HEK293T (cell line): ENCODE measurements at regions not wholly inside any gene's neighbourhood (a gene's known extent, or its start where the extent isn't known, plus 50 kb on each side); places are given as distances from the start of the nearest gene placed in this dataset.
"Not testable (repeated sequence)": the region's sequence is repeated elsewhere in the genome, so short reads cannot be mapped to it uniquely, and the experiment has no call there.

Source experiments
- CTCF ChIA-PET: fragments of 350-600 bp; formaldehyde crosslinking; extraction: SDS; loops from one replicate; lab custom pipeline; 2021; ENCODE audit warnings: antibody characterized with exemption, inconsistent platforms; lab: Yijun Ruan, JAX
- POLR2A ChIA-PET: fragments of 350-600 bp; formaldehyde crosslinking; extraction: SDS; loops from one replicate; lab custom pipeline; 2020; ENCODE audit warnings: antibody characterized with exemption, inconsistent platforms; lab: Yijun Ruan, JAX
- DNase-seq: peaks from one replicate; pipeline ENCODE4 v3.0.0; 2012; ENCODE audit warnings: mixed read lengths; ENCODE audit errors: extremely low spot score
- ARNT ChIP-seq: fragments of 450-650 bp; IDR thresholded peaks from 2 replicates; pipeline ENCODE4 v1.6.1; 2017; ENCODE audit warnings: mild to moderate bottlenecking
- BHLHE40 ChIP-seq: fragments of 450-650 bp; IDR thresholded peaks from 2 replicates; pipeline ENCODE4 v1.6.1; 2016; ENCODE audit warnings: mild to moderate bottlenecking, moderate library complexity, borderline replicate concordance
- CTBP1 ChIP-seq: fragments of 450-650 bp; IDR thresholded peaks from 2 replicates; pipeline ENCODE4 v1.6.1; 2016; ENCODE audit warnings: borderline replicate concordance
- ELF4 ChIP-seq: fragments of 450-650 bp; IDR thresholded peaks from 2 replicates; pipeline ENCODE4 v1.6.1; 2017; ENCODE audit warnings: antibody characterized with exemption
- FOXA1 ChIP-seq: fragments of 450-650 bp; IDR thresholded peaks from 2 replicates; pipeline ENCODE4 v1.6.1; 2016; ENCODE audit warnings: mild to moderate bottlenecking
- FOXK2 ChIP-seq: fragments of 450-650 bp; IDR thresholded peaks from 2 replicates; pipeline ENCODE4 v1.6.1; 2016; ENCODE audit warnings: mild to moderate bottlenecking
- FOXM1 ChIP-seq: fragments of 450-650 bp; IDR thresholded peaks from 2 replicates; pipeline ENCODE4 v1.6.1; 2017; ENCODE audit warnings: mild to moderate bottlenecking, borderline replicate concordance
- HDGF ChIP-seq: fragments of 450-650 bp; IDR thresholded peaks from 2 replicates; pipeline ENCODE4 v1.6.1; 2017; ENCODE audit warnings: antibody characterized with exemption, borderline replicate concordance
- L3MBTL2 ChIP-seq: fragments of 450-650 bp; conservative IDR thresholded peaks from 2 replicates; pipeline ENCODE4 v1.6.1; 2016; ENCODE audit warnings: mild to moderate bottlenecking
- LEF1 ChIP-seq: fragments of 450-650 bp; IDR thresholded peaks from 2 replicates; pipeline ENCODE4 v1.6.1; 2017; ENCODE audit warnings: mild to moderate bottlenecking, borderline replicate concordance
- NFRKB ChIP-seq: fragments of 450-650 bp; IDR thresholded peaks from 2 replicates; pipeline ENCODE4 v1.6.1; 2016; ENCODE audit warnings: mild to moderate bottlenecking, moderate library complexity
- SP1 ChIP-seq: fragments of 450-650 bp; IDR thresholded peaks from 2 replicates; pipeline ENCODE4 v1.6.1; 2017
- SUZ12 ChIP-seq: fragments of 450-650 bp; IDR thresholded peaks from 2 replicates; pipeline ENCODE4 v1.6.1; 2016; ENCODE audit warnings: mild to moderate bottlenecking
- TARDBP ChIP-seq: fragments of 450-650 bp; IDR thresholded peaks from 2 replicates; pipeline ENCODE4 v1.6.1; 2016
- ZNF384 ChIP-seq: fragments of 450-650 bp; IDR thresholded peaks from 2 replicates; pipeline ENCODE4 v1.6.1; 2016
- TF ChIP-seq, protein P1 (sequence below): fragments of 450-650 bp; IDR thresholded peaks from 2 replicates; pipeline ENCODE4 v1.6.1; 2016

- CTCF ChIA-PET, result no interaction called here
- POLR2A ChIA-PET, result no interaction called here
- no peak for DNase-seq
Observed at GRCh38 chr2:143842836-143843235, 677.1 kb downstream of the ZEB2 start.

GRCh38 chr2:143841935-143842334 is 678.0 kb downstream of the ZEB2 start:
- CTCF ChIA-PET, result no interaction called here
- POLR2A ChIA-PET, result no interaction called here
- DNase-seq, result no peak
- no peak for TF ChIP-seq ARNT
- TF ChIP-seq SP1, result no peak
- TF ChIP-seq FOXM1, result no peak
- TF ChIP-seq CTBP1, result no peak
- no peak for TF ChIP-seq L3MBTL2
- no peak for TF ChIP-seq FOXA1
- no peak for TF ChIP-seq ZNF384
- TF ChIP-seq NFRKB, result no peak

More at GRCh38 chr2:143842836-143843235, 677.1 kb downstream of the ZEB2 start:
- TF ChIP-seq LEF1 (no peak), TARDBP (no peak), NFRKB (no peak), FOXK2 (no peak), SP1 (no peak), FOXM1 (no peak), L3MBTL2 (no peak)

GRCh38 chr2:143840601-143841000 is 679.3 kb downstream of the ZEB2 start:
- TF ChIP-seq LEF1, result no peak
- no peak for TF ChIP-seq ARNT
- TF ChIP-seq TARDBP, result no peak
- no peak for TF ChIP-seq SUZ12
- TF ChIP-seq BHLHE40, result no peak
- no peak for TF ChIP-seq NFRKB
- no peak for TF ChIP-seq ZNF384
- no peak for TF ChIP-seq HDGF
- no peak for TF ChIP-seq CTBP1
- no peak for TF ChIP-seq L3MBTL2
- no peak for TF ChIP-seq ELF4
- DNase-seq, result no peak
- ChIA-PET CTCF (no interaction called here), POLR2A (no interaction called here)

DNA sequence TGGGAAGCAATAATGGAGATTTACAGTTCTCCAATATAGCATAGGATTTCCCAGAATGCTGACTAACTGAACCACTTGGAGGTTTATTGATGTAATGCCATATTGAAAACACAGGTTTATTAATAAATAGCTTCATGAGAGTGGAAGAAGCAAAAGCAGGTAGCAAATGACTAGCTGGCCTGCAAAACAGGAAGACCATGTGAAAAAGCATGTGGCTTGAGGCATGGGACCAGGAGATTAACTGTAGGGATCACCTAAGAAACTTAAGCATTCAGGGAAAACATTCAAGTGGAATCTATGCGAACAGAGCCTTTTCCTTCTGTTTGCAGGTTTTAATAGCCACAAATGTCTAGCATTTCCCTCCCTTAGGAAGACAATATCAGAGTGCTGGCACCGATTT is 679.7 kb downstream of the ZEB2 start:
- POLR2A ChIA-PET, result no interaction called here
- no peak for DNase-seq
- TF ChIP-seq BHLHE40, result no peak
- no peak for TF ChIP-seq FOXM1
- TF ChIP-seq SUZ12, result no peak
- no peak for TF ChIP-seq SP1
- TF ChIP-seq LEF1, result no peak
- no peak for TF ChIP-seq L3MBTL2
- TF ChIP-seq CTBP1, result no peak
- no peak for TF ChIP-seq FOXA1
- CTCF ChIA-PET, result no interaction called here

DNA sequence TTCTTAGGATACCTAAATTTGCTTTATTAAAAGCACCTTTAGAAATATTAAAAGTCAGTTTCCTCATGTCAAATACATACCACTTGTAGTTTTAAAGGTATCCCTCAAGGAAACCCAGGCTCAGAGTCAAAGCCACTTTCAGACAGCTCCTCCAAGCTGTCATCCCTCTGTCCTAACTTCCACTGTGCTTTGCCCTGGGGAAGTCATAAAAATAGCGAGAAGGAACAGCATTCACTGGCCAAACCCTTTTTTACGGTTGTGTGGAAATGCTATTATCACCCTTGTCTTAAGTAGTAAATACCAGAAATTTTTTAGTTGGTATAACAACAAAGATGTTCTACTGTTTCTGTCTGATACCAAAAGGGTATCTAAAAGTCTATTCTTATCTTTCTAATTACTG is 680.5 kb downstream of the ZEB2 start:
- TF ChIP-seq FOXK2 (no peak), FOXM1 (no peak), FOXA1 (no peak), SUZ12 (no peak)
- ChIA-PET CTCF (interaction anchor here (0.5 kb wide), 1 partner anchor 154 kb away, joined by 4 read pairs; no protein-coding TSS in a partner anchor), POLR2A (no interaction called here)
- no peak for DNase-seq

DNA sequence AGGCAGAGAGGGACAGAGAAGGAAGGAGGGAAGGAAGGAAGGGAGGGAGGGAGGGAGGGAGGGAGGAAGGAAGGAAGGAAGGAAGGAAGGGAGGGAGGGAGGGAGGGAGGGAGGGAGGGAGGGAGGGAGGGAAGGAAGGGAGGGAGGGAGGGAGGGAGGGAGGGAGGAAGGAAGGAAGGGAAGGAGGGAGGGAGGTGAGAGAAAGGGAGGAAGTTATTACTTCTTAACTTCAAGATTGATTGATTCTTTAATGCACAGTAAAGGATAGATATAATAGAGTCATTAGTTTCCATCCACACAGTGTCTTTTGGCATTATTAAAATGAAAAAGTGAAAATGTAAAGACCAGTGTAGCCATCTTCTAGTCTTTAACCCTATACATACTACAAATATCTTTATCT is 682.9 kb downstream of the ZEB2 start:
- POLR2A ChIA-PET, CTCF ChIA-PET: not testable (repeated sequence)

GRCh38 chr2:143835481-143835880 is 684.4 kb downstream of the ZEB2 start:
- no peak for DNase-seq
- POLR2A ChIA-PET, result no interaction called here
- TF ChIP-seq CTBP1 (no peak), FOXA1 (no peak), FOXM1 (no peak), FOXK2 (no peak), SUZ12 (no peak), NFRKB (no peak), HDGF (no peak), ARNT (no peak), BHLHE40 (no peak), L3MBTL2 (no peak), ELF4 (no peak), ZNF384 (no peak), LEF1 (no peak), SP1 (no peak)
- TF ChIP-seq, protein P1, sequence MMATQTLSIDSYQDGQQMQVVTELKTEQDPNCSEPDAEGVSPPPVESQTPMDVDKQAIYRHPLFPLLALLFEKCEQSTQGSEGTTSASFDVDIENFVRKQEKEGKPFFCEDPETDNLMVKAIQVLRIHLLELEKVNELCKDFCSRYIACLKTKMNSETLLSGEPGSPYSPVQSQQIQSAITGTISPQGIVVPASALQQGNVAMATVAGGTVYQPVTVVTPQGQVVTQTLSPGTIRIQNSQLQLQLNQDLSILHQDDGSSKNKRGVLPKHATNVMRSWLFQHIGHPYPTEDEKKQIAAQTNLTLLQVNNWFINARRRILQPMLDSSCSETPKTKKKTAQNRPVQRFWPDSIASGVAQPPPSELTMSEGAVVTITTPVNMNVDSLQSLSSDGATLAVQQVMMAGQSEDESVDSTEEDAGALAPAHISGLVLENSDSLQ, result no peak
- CTCF ChIA-PET, result no interaction called here

More for the DNA sequence above, 682.9 kb downstream of the ZEB2 start:
- not testable (repeated sequence) for DNase-seq

DNA sequence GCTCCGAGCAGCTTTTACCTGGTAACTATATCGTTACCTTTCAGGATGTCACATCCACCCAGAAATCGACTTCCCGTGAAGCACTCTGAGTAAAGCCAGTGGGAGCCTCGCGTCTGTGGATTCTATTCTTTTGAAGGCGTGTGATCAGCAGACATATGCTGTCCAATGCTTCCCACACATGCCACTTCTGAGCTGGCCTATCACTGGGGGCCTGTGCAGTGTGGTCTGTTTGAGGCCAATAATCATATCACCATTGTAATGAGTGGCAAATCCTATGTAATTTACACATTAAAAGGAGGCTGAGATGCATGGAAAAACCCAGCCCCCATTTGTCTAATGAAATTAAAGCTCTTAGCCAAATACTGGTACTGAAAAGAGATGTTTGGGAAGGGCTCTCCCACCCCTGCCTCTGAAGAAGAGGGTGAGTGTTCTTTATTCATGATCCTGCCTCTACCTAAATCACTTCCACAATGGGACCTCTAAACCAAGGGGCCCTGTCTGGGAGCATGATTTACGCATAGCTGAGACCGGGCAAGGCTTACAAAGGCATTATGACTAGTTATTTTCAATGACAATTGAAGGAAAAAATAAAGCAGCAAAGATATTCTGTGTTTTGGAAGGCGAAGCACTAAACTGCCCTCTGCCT is 686.8 kb downstream of the ZEB2 start:
- ChIA-PET CTCF (no interaction called here), POLR2A (no interaction called here)
- TF ChIP-seq FOXA1 (no peak), ELF4 (no peak), L3MBTL2 (no peak), TARDBP (no peak), SUZ12 (no peak)
- no peak for DNase-seq
